Medulla oblongata (tissue), 1 donor: ENCODE measurements at regions not wholly inside any gene's neighbourhood (a gene's known extent, or its start where the extent isn't known, plus 50 kb on each side); places are given as distances from the start of the nearest gene placed in this dataset.
"Not testable (repeated sequence)": the region's sequence is repeated elsewhere in the genome, so short reads cannot be mapped to it uniquely, and the experiment has no call there.

Source experiments
- DNase-seq: peaks from one replicate; pipeline ENCODE4 v3.0.0-alpha.2; 2015; ENCODE audit errors: extremely low spot score

GRCh38 chr13:39893808-39894207 lies 238.3 kb downstream of the COG6 start:
- DNase-seq = peak; percentile 29

GRCh38 chr13:39894586-39894985 lies 239.1 kb downstream of the COG6 start:
- DNase-seq = no peak

DNA sequence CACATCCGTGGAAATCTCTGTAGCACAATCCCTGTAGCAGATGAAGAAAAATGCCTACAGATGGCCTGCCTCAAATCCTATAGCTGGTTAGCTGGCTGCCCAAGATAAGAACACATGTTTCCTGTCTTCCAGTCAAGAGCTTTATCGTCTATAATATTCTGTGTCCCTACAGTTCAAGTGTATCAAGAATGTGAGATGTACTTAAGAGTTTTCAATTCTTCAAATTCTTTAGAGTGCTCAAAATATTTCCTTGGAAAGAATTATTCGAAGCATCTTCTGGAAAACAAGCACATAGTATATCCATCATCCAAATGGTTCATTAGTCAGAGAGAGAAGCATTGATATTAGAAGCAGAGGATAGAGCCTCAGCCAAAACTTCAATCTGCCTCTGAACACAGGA lies 239.8 kb downstream of the COG6 start:
- no peak for DNase-seq

GRCh38 chr13:39897636-39898035 lies 242.2 kb downstream of the COG6 start:
- DNase-seq = no peak

DNA sequence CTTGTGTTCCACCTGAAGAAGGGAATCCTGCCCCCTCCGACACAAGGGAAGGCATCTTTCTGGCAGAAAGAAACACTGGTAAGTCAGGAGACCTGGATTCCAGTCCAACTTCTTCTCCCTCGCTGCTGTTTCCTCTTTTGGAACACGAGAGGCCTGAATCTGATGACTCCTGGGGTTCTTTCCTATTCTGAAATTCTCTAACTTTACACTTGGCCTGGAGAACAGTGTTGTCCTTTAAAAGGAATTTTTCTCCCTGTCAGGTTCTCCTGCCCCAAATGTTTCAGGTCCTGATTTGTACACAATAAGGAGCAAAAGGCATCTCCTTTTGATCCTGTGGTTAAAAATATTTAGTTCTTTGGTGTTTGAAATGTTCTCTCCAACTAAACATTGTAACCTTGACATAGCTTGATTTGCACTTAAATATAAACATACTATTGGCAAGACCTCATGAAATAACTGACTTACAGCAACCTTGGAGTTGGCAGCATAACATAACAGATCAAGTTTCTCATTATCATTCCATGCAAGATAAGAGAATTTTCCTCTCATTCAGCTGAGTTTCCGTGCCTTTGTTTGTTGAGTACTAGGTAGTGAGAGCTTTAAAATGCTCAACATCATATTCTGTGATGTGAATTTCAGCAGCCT lies 244.8 kb downstream of the COG6 start:
- no peak for DNase-seq

DNA sequence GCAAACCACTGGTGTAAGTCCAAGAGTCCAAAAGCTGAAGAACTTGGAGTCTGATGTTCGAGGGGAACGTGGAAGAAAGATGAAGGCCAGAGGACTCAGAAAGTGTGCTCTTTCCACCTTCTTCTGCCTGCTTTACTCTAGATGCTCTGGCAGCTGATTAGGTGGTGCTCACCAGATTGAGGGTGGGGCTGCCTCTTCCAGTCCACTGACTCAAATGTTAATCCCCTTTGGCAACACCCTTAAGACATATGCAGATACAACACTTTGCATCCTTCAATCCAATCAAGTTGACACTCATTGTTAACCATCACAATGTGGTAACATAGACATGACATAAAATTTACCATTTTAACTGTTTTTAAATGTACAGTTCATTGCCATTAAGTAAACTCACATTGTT lies 249.5 kb downstream of the COG6 start:
- no peak for DNase-seq

DNA sequence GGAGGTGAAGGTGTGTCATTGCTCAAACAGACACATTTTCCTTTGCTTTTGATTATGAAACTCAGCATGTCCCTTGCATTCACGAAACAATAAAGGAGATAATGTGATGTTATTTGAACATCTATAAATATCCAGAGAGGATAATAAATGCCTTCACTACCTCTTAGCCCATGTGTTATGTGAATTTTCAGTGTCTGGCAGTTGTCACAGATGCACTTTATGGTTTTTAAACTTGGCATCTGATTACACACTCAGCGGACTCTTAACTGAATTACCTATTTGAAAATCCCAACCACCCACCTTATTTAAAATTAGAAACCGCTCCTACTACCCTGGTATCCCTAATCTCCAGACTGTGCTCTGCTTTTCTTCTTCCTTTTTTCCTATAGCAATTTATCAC lies 254.2 kb downstream of the COG6 start:
- DNase-seq = no peak

DNA sequence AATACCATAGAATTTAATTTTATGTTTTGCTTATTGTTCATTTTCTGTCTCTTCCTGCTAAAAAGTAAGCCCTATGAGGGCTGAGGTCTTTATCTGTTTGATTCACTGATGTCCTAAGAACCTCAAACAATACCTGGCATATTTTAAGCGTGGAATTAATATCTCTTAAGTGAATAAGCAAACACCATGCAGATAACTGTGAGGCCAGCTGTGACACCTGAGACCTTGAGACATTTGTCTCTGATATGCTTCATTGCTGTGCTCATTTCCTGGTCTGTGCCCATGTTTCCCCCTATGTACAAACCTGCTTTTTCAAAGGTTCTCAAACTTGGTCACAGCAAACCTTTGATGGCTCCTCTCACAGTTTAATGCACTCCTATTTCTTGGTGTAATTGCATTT lies 254.6 kb downstream of the COG6 start:
- DNase-seq = no peak

DNA sequence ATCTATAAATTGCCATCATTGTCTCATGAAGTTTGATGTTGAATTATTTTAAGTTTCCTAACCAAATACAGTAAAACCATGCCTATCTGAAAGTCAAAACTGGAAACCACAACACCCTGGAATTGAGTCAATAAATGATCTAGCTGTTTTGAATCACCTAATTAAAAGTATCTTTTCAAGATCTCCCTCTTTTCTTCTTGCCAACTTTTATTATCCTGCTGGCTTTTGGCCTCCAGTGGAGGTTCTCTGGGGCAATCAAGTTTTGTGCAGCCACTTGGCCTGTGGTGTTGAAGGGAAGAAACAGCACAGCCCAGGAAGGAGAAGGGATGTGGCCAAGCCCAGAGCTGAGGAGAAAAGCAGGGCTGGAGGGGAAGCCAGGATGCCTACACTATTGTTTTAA lies 255.4 kb downstream of the COG6 start:
- DNase-seq = no peak

DNA sequence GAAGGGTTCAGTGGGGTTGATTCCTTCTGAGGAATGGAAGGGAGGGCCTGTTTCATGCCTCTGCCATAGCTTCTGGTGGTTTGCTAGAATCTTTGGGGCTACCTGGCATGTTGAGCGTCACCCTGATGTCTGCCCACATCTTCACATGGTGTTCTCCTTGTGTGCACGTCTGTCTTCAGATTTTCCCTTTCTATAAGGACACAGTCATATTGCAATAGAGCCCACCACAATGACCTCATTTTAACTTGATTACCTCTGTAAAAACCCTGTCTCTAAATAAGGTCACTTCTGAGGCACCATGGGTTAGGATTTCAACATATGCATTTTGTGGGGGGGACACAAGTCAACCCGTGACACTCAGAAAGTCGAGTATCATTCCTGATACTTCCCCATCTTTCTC lies 257.9 kb downstream of the COG6 start:
- DNase-seq = no peak

GRCh38 chr13:39913928-39914327 lies 258.5 kb downstream of the COG6 start:
- peak; percentile 6 for DNase-seq

DNA sequence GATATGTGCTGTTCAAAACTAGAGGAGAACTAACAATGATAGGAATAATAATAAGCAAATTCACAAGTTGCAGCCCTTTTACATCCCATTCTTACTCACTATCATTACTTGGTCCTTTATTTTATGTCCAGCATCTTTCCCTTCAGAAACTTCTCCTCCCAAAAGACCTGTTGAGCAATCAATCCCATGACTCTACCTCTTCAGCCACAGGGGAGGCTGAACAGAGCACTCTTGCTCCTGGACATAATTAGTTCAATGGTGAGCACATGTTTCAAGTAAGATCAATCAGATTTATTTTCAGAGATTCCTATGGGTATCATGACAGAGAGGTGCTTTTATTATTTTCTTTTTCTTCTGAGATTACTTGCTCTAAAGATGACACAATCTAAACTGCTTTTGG lies 260.0 kb downstream of the COG6 start:
- no peak for DNase-seq

DNA sequence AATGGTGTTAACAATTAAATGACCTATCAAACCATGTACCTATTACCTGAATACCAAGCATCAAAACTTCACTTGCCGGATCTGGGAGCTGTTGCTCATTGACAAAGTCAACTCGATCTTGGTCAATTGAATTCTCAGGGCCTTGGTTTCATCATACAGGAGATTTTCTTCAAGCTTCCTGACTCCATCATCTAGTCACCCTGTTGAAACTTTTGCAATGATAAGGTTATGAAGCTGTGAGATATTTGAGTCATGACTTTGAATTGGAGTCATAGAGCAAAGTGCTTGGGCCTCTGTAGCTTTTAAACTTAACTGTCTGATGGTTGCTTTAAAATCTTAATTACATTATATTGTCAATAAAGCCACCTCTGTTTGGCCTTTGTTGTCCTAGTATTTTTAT lies 260.9 kb downstream of the COG6 start:
- no peak for DNase-seq

DNA sequence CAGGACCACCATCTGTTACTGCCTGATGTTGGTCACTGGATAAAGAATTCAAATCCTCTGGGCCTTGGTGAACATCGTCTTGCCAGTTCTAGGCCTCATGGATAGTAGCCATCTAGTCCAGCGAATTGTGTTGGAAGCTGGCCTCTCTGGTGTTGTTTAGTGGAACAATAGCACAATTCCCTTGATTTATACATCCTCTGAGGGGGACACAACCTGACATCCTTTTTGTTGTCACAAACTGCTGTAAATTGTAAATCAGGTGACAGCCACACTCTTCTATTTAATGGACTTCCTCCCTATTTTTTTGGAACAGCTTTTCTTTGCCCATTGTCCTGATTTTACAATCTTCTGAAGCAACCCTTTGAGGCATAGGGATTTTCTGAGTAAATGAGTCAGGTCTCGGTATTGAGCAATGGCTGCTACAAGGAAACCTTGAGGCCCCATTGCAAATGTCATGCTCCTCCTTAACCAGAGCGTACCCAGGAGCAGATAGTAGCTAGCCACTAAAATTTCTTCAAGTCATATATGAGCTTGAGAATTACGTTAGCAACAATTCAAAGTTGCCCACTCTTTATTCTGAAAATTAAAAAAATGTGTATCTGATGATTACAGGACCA lies 263.3 kb downstream of the COG6 start:
- no peak for DNase-seq

DNA sequence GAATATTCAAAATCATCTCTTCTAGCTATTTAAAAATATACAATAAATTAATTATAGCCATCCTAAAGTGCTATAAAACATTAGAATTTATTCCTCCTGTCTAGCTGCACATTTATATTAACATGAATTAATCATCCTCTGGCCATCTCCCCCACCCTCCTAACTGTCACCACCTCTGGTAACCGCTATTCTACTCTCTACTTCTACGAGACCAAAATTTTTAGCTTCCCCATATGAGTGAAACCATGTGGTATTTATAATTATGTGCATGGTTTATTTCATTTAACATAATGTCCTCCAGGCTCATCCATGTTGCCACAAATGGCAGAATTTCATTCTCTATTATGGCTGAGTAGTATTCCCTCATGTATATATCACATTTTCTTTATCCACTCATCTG lies 265.2 kb downstream of the COG6 start:
- no peak for DNase-seq

- no peak for DNase-seq
Measured at GRCh38 chr13:39926345-39926744, 270.9 kb downstream of the COG6 start.

GRCh38 chr13:39928261-39928660 lies 272.8 kb downstream of the COG6 start:
- DNase-seq = no peak

DNA sequence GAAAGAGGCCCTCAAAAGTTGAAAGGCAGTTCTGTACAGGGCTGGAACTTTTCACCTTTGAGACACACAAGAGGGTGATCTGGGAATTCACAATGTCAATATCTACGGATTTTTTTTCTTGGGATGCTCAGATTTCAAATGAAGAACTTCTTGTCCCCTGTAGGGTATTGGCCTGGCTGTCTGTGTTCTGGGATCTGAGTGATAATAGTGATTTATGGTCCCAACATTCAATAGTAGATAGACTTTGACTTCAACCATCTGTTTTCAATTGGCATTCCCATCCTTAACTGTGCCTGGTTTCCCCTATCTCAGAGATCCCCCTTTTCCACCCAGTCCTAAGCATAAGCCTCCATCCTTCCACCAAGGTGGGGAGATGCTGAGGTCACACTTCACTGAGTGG lies 274.1 kb downstream of the COG6 start:
- no peak for DNase-seq

- no peak for DNase-seq
Measured at GRCh38 chr13:39930060-39930459, 274.6 kb downstream of the COG6 start.

DNA sequence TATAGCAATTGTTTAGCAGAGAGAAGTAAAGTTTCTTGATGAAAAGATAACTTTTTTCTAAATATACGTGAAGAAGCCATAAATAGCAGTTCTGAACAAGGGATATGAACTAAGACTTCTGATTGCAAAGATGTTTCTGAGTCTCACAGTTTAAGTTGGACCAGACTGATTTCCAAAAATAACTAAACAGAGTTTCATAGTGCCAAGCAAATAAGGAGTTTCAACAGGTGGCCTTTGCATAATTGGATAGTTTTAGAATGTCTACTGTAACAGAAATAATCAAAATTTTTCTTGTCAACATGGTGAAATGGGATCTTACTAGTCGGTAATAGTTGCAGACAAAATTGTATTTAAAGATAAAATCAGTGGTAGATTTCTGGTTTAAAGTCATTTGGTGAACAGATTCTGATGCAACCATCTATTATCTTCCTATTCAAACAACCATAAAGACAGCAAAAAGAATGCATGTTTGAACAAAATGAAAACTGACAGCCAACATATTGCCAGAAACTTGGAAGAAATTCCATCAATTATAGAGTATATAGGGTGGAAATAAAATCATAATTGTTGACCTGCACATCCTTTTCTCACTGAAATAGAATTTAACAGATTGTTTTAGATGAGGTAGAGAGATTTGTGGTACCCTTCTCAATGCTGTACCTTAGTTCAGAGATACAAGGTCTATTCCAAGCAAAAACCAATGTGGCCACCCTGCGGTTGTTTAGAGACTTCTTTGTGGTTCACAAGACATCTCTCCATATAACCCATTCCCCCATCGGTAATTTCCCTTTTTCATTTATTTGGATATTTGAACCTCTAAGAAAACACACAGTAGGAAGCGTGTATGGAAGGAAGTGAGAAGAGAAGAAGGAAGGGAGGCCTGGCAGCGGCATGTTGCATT lies 275.3 kb downstream of the COG6 start:
- no peak for DNase-seq

DNA sequence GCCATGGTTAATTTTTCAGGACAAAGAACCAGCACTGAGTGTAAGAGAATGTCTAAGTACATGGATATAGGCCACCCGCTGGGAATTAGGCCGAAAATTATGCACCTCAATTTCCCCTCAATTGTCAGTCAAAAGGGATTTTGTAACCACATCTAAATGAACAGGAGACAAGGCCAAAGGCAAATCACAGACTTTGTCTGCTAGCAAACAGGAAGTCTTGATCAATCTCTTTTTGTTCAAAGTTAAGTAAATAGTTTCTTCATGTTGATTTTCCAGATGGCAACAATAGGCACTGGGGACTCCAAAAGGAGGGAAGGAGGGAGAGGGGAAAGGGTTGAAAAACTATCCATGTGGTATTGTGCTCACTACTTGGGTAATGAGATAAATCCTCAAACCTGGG lies 276.0 kb downstream of the COG6 start:
- no peak for DNase-seq

DNA sequence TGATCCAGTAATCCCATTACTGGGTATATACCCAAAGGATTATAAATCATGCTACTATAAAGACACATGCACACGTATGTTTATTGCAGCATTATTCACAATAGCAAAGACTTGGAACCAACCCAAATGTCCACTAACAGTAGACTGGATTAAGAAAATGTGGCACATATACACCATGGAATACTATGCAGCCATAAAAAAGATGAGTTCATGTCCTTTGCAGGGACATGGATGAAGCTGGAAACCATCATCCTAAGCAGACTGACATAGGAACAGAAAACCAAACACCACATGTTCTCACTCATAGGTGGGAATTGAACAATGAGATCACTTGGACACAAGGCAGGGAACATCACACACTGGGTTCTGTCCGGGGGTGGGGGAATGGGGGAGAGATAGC lies 277.1 kb downstream of the COG6 start:
- not testable (repeated sequence) for DNase-seq

GRCh38 chr13:39935155-39935554 lies 279.7 kb downstream of the COG6 start:
- DNase-seq = no peak
